Ovary (tissue), 7 donors: ENCODE measurements at regions not wholly inside any gene's neighbourhood (a gene's known extent, or its start where the extent isn't known, plus 50 kb on each side); places are given as distances from the start of the nearest gene placed in this dataset.

Experiments used
- DNase-seq, 5 donors: peaks; one replicate each; pipeline ENCODE4 v3.0.0-alpha.2; 2019 to 2020
- H3K27ac ChIP-seq, 2 donors: fragments of 200-600 bp; one replicate each; pipeline versions ENCODE4 v1.5.1 to v1.8.0; 2019 to 2022
- H3K27me3 ChIP-seq: fragments of 200-600 bp; one replicate; pipeline ENCODE4 v1.8.0; 2022
- H3K36me3 ChIP-seq: fragments of 200-600 bp; sonication (generic); one replicate; pipeline ENCODE4 v1.5.1; 2019
- H3K4me1 ChIP-seq: one replicate; pipeline ENCODE4 v1.8.1; 2013; ENCODE audit warnings: mild to moderate bottlenecking, moderate library complexity; ENCODE audit not compliant: insufficient read depth
- H3K4me3 ChIP-seq: fragments of 200-600 bp; sonication (generic); one replicate; pipeline ENCODE4 v1.5.1; 2017
- H3K9me3 ChIP-seq, 2 donors: fragments of 200-600 bp in 1 of 2; sonication (generic) in 1 of 2; one replicate each; pipeline versions ENCODE4 v1.5.1 to v1.8.1; 2013 to 2019; ENCODE audit warnings: mild to moderate bottlenecking in 1 of 2, moderate library complexity in 1 of 2
- CTCF ChIP-seq, 3 donors: fragments of 450-650 bp in 2 of 3; fragments of 200-600 bp in 1 of 3; IDR thresholded peaks; one replicate each; pipeline versions ENCODE4 v1.5.1 to v1.8.0; 2016 to 2022; ENCODE audit warnings: antibody characterized with exemption in 3 of 3, mild to moderate bottlenecking in 1 of 3
- EP300 ChIP-seq: sonication (generic); formaldehyde crosslinking; IDR thresholded peaks from one replicate; pipeline ENCODE4 v1.6.1; 2017; ENCODE audit warnings: antibody characterized with exemption
- POLR2A ChIP-seq: fragments of 450-650 bp; IDR thresholded peaks from one replicate; pipeline ENCODE4 v1.6.1; 2017; ENCODE audit warnings: antibody characterized with exemption, mild to moderate bottlenecking, moderate library complexity
- WGBS, 3 donors: extraction: QIAGEN DNeasy Blood & Tissue Kit in 1 of 3; methylation state at CpG; one replicate each; pipeline versions ENCODE4 v1.1.5 to v1.1.7; 2013 to 2017; 5-methylcytosine and 5-hydroxymethylcytosine counted together
- intact Hi-C, 4 donors: fragments of 100-400 bp; cut with DNase I; formaldehyde crosslinking; loops; one replicate each; pipeline versions ENCODE4 v1.11.0 to v1.15.1; 2022 to 2023
- donor health status: DM: no; HTN: no; CAD: no; lungs with moderate emphysema.
- donor health status: DM: no; HTN: no; CAD: no.
- donor health status: Bipolar disorder and iron deficiency.
- donor health status: DM: no; HTN: no; CAD: no.
- donor health status: DM: yes; HTN: yes; CAD: no.

GRCh38 chr7:34237493-34237849 lies 332.1 kb downstream of the BMPER start:
- DNase-seq, result no peak
- Histone ChIP-seq H3K36me3 (no peaks in the 10 kb centered on the region), H3K4me1 (no peaks in the 10 kb centered on the region), H3K4me3 (no peak overlapping the region), H3K27me3 (no peaks in the 10 kb centered on the region), H3K9me3 (no peaks in the 10 kb centered on the region), H3K27ac (no peak overlapping the region)
- WGBS, 3 donors, result 43 to 66% (median 57%) methylated on average over 1 of the region's 1 CpG
- intact Hi-C loops, result no loop called here
- no peak for TF ChIP-seq CTCF (IDR thresholded peaks at IDR 0.05)
- no peak for TF ChIP-seq EP300
- no peak for TF ChIP-seq POLR2A

- WGBS, 3 donors, result 73 to 82% (median 76%) methylated on average over 4 of the region's 4 CpGs
- Histone ChIP-seq H3K4me3 (no peak overlapping the region), H3K27me3 (no peaks in the 10 kb centered on the region), H3K4me1 (no peaks in the 10 kb centered on the region), H3K9me3 (no peaks in the 10 kb centered on the region), H3K36me3 (no peaks in the 10 kb centered on the region), H3K27ac (no peak overlapping the region)
- intact Hi-C loops, result no loop called here
- no peak for DNase-seq
- no peak for TF ChIP-seq CTCF (IDR thresholded peaks at IDR 0.05)
- no peak for TF ChIP-seq EP300
- TF ChIP-seq POLR2A, result no peak
These were observed 335.1 kb downstream of the BMPER start for GRCh38 chr7:34240417-34240816.

- H3K27me3 ChIP-seq, result no peaks in the 10 kb centered on the region
- intact Hi-C loops, result no loop called here
- no peak for DNase-seq
- H3K4me1 ChIP-seq, result no peaks in the 10 kb centered on the region
- no peak overlapping the region for H3K4me3 ChIP-seq
- no peak for TF ChIP-seq EP300
- no peak for TF ChIP-seq CTCF (IDR thresholded peaks at IDR 0.05)
- TF ChIP-seq POLR2A, result no peak
- WGBS, 3 donors, result 51 to 57% (median 54%) methylated on average over 1 of the region's 1 CpG
- H3K9me3 ChIP-seq, result no peaks in the 10 kb centered on the region
- no peaks in the 10 kb centered on the region for H3K36me3 ChIP-seq
- no peak overlapping the region for H3K27ac ChIP-seq
These were observed 337.1 kb downstream of the BMPER start for GRCh38 chr7:34242391-34242790.

GRCh38 chr7:34245246-34245645 lies 339.9 kb downstream of the BMPER start:
- intact Hi-C loops, result no loop called here
- H3K36me3 ChIP-seq, result no peaks in the 10 kb centered on the region
- WGBS, 3 donors, result 77 to 82% (median 81%) methylated on average over 4 of the region's 4 CpGs
- H3K9me3 ChIP-seq, result no peaks in the 10 kb centered on the region
- DNase-seq, result no peak
- no peaks in the 10 kb centered on the region for H3K27me3 ChIP-seq
- H3K27ac ChIP-seq, result no peak overlapping the region
- no peak overlapping the region for H3K4me3 ChIP-seq
- no peaks in the 10 kb centered on the region for H3K4me1 ChIP-seq
- TF ChIP-seq POLR2A, result no peak
- no peak for TF ChIP-seq CTCF (IDR thresholded peaks at IDR 0.05)
- TF ChIP-seq EP300, result no peak

GRCh38 chr7:34247468-34247867 lies 342.1 kb downstream of the BMPER start:
- Histone ChIP-seq H3K27me3 (no peaks in the 10 kb centered on the region), H3K4me1 (no peaks in the 10 kb centered on the region), H3K36me3 (no peaks in the 10 kb centered on the region), H3K27ac (no peak overlapping the region), H3K4me3 (no peak overlapping the region), H3K9me3 (no peaks in the 10 kb centered on the region)
- DNase-seq, result no peak
- intact Hi-C loops, result no loop called here
- TF ChIP-seq CTCF (IDR thresholded peaks at IDR 0.05), result no peak
- no peak for TF ChIP-seq POLR2A
- no peak for TF ChIP-seq EP300
- WGBS, 3 donors, result 87 to 95% (median 92%) methylated on average over 1 of the region's 1 CpG
